ENCODE measurements at regions not wholly inside any gene's neighbourhood (a gene's known extent, or its start where the extent isn't known, plus 50 kb on each side); places are given as distances from the start of the nearest gene placed in this dataset.
"Not testable (repeated sequence)": the region's sequence is repeated elsewhere in the genome, so short reads cannot be mapped to it uniquely, and the experiment has no call there.

- H3K9me2 ChIP-seq (replicated peaks; ENCODE audit: insufficient read depth) = no peaks in the 10 kb centered on the region
- H3K79me2 ChIP-seq = no peaks in the 10 kb centered on the region
- H3K9me3 ChIP-seq (ENCODE audit: low read depth) = peaks cover 22% of the 10 kb centered on the region
- H3K4me2 ChIP-seq = no peak overlapping the region
- H3K27me3 ChIP-seq = no peaks in the 10 kb centered on the region
- H3K4me1 ChIP-seq (ENCODE audit: insufficient read depth) = no peaks in the 10 kb centered on the region
- no peak overlapping the region for H3K4me3 ChIP-seq
- TF ChIP-seq EZH2phosphoT487 (IDR thresholded peaks at IDR 0.05; ENCODE audit: low read depth, severe bottlenecking, unreplicated experiment) (no peak), EZH2 (IDR thresholded peaks at IDR 0.05; ENCODE audit: borderline replicate concordance) (no peak)
- TF ChIP-seq, protein P1, sequence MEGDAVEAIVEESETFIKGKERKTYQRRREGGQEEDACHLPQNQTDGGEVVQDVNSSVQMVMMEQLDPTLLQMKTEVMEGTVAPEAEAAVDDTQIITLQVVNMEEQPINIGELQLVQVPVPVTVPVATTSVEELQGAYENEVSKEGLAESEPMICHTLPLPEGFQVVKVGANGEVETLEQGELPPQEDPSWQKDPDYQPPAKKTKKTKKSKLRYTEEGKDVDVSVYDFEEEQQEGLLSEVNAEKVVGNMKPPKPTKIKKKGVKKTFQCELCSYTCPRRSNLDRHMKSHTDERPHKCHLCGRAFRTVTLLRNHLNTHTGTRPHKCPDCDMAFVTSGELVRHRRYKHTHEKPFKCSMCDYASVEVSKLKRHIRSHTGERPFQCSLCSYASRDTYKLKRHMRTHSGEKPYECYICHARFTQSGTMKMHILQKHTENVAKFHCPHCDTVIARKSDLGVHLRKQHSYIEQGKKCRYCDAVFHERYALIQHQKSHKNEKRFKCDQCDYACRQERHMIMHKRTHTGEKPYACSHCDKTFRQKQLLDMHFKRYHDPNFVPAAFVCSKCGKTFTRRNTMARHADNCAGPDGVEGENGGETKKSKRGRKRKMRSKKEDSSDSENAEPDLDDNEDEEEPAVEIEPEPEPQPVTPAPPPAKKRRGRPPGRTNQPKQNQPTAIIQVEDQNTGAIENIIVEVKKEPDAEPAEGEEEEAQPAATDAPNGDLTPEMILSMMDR (IDR thresholded peaks at IDR 0.05; ENCODE audit: poor library complexity) = no peak
- 25% methylated on average over 4 of the region's 4 CpGs for WGBS (ENCODE audit: low lambda C conversion rate, missing lambda C conversion rate)
- no peak overlapping the region for H3K27ac ChIP-seq
- H4K20me1 ChIP-seq (ENCODE audit: insufficient read depth, poor library complexity, severe bottlenecking) = no peaks in the 10 kb centered on the region
- no peaks in the 10 kb centered on the region for H3K36me3 ChIP-seq (replicated peaks; ENCODE audit: insufficient read depth, low read depth)
- no peak overlapping the region for H2AFZ ChIP-seq
- DNase-seq (ENCODE audit: low spot score) = no peak
Measured at GRCh38 chr21:8998946-8999681, 1522.3 kb upstream of the TPTE start.

DNA sequence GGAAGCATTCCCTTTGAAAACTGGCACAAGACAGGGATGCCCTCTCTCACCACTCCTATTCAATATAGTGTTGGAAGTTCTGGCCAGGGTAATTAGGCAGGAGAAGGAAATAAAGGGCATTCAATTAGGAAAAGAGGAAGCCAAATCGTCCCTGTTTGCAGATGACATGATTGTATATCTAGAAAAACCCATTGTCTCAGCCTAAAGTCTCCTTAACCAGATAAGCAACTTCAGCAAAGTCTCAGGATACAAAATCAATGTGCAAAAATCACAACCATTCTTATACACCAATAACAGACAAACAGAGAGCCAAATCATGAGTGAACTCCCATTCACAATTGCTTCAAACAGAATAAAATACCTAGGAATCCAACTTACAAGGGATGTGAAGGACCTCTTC is 1521.3 kb upstream of the TPTE start:
- not testable (repeated sequence) for H3K79me2 ChIP-seq; H3K4me3 ChIP-seq; H3K27me3 ChIP-seq; H3K9me2 ChIP-seq (replicated peaks; ENCODE audit: insufficient read depth); H3K4me2 ChIP-seq; H2AFZ ChIP-seq; DNase-seq (ENCODE audit: low spot score); H4K20me1 ChIP-seq (ENCODE audit: insufficient read depth, poor library complexity, severe bottlenecking); H3K4me1 ChIP-seq (ENCODE audit: insufficient read depth); H3K36me3 ChIP-seq (replicated peaks; ENCODE audit: insufficient read depth, low read depth); H3K27ac ChIP-seq
- peaks cover 18% of the 10 kb centered on the region for H3K9me3 ChIP-seq (ENCODE audit: low read depth)
- WGBS (ENCODE audit: low lambda C conversion rate, missing lambda C conversion rate) = 5% methylated on average over 1 of the region's 1 CpG

DNA sequence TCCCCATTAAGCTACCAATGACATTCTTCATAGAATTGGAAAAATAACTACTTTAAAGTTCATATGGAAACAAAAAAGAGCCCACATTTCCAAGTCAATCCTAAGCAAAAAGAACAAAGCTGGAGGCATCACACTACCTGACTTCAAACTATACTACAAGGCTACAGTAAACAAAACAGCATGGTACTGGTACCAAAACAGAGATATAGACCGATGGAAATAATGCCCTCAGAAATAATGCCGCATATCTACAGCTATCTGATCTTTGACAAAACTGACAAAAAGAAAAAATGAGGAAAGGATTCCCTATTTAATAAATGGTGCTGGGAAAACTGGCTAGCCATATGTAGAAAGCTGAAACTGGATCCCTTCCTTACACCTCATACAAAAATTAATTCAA is 1520.7 kb upstream of the TPTE start:
- not testable (repeated sequence) for H3K79me2 ChIP-seq; H3K27ac ChIP-seq; H3K4me3 ChIP-seq; DNase-seq (ENCODE audit: low spot score); H3K27me3 ChIP-seq; H3K36me3 ChIP-seq (replicated peaks; ENCODE audit: insufficient read depth, low read depth); H4K20me1 ChIP-seq (ENCODE audit: insufficient read depth, poor library complexity, severe bottlenecking); H3K4me2 ChIP-seq; H2AFZ ChIP-seq; H3K9me2 ChIP-seq (replicated peaks; ENCODE audit: insufficient read depth); H3K4me1 ChIP-seq (ENCODE audit: insufficient read depth)
- peaks cover 18% of the 10 kb centered on the region for H3K9me3 ChIP-seq (ENCODE audit: low read depth)
- WGBS (ENCODE audit: low lambda C conversion rate, missing lambda C conversion rate) = 61% methylated on average over 2 of the region's 2 CpGs

DNA sequence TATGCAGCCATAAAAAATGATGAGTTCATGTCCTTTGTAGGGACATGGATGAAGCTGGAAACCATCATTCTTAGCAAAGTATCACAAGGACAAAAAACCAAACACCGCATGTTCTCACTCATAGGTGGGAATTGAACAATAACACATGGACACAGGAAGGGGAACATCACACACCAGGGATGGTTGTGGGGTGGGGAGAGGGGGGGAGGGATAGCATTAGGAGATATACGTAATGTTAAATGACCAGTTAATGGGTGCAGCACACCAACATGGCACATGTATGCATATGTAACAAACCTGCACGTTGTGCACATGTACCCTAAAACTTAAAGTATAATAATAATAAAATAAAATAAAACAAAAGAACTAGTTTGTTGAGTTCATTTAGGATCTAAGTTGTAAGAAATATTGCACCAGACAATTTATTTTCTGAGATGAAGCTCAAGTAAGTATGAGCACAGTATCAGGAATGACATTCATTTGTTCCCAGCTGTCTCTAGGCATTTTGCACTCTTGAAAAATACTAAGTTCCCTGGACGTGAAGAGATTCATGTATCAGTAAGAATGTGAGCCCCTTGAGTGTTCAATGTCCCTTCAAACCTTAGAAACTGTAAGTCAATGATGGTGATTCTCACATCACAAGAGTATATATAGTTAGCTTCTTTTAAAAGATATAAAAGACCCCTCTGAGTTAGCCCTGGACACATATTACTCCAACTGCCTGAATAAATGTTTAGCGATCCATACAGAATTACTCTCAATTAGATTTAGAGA is 1519.3 kb upstream of the TPTE start:
- H4K20me1 ChIP-seq (ENCODE audit: insufficient read depth, poor library complexity, severe bottlenecking); H3K36me3 ChIP-seq (replicated peaks; ENCODE audit: insufficient read depth, low read depth); H2AFZ ChIP-seq; DNase-seq (ENCODE audit: low spot score); H3K9me2 ChIP-seq (replicated peaks; ENCODE audit: insufficient read depth); H3K4me1 ChIP-seq (ENCODE audit: insufficient read depth); H3K27ac ChIP-seq; H3K4me3 ChIP-seq; H3K4me2 ChIP-seq; H3K79me2 ChIP-seq; H3K27me3 ChIP-seq: not testable (repeated sequence)
- 49% methylated on average over 5 of the region's 5 CpGs for WGBS (ENCODE audit: low lambda C conversion rate, missing lambda C conversion rate)
- H3K9me3 ChIP-seq (ENCODE audit: low read depth) = peaks cover 18% of the 10 kb centered on the region

GRCh38 chr21:9003909-9004814 is 1517.2 kb upstream of the TPTE start:
- not testable (repeated sequence) for H3K27ac ChIP-seq; H3K4me1 ChIP-seq (ENCODE audit: insufficient read depth); H3K9me2 ChIP-seq (replicated peaks; ENCODE audit: insufficient read depth); H4K20me1 ChIP-seq (ENCODE audit: insufficient read depth, poor library complexity, severe bottlenecking); H3K4me2 ChIP-seq; H2AFZ ChIP-seq; H3K79me2 ChIP-seq; DNase-seq (ENCODE audit: low spot score); H3K36me3 ChIP-seq (replicated peaks; ENCODE audit: insufficient read depth, low read depth); H3K4me3 ChIP-seq; H3K27me3 ChIP-seq
- 49% methylated on average over 7 of the region's 7 CpGs for WGBS (ENCODE audit: low lambda C conversion rate, missing lambda C conversion rate)
- peaks cover 15% of the 10 kb centered on the region for H3K9me3 ChIP-seq (ENCODE audit: low read depth)

GRCh38 chr21:9004815-9005518 is 1516.4 kb upstream of the TPTE start:
- not testable (repeated sequence) for H3K79me2 ChIP-seq; DNase-seq (ENCODE audit: low spot score); H3K36me3 ChIP-seq (replicated peaks; ENCODE audit: insufficient read depth, low read depth); H3K27ac ChIP-seq; H2AFZ ChIP-seq; H3K4me3 ChIP-seq; H4K20me1 ChIP-seq (ENCODE audit: insufficient read depth, poor library complexity, severe bottlenecking); H3K4me1 ChIP-seq (ENCODE audit: insufficient read depth); H3K9me3 ChIP-seq (ENCODE audit: low read depth); H3K4me2 ChIP-seq; H3K27me3 ChIP-seq; H3K9me2 ChIP-seq (replicated peaks; ENCODE audit: insufficient read depth)
- 63% methylated on average over 3 of the region's 3 CpGs for WGBS (ENCODE audit: low lambda C conversion rate, missing lambda C conversion rate)

- not testable (repeated sequence) for H3K4me2 ChIP-seq; H3K4me3 ChIP-seq; DNase-seq (ENCODE audit: low spot score); H3K9me3 ChIP-seq (ENCODE audit: low read depth); H3K79me2 ChIP-seq; H3K36me3 ChIP-seq (replicated peaks; ENCODE audit: insufficient read depth, low read depth); H4K20me1 ChIP-seq (ENCODE audit: insufficient read depth, poor library complexity, severe bottlenecking); H3K4me1 ChIP-seq (ENCODE audit: insufficient read depth); H3K27ac ChIP-seq; H3K27me3 ChIP-seq; H3K9me2 ChIP-seq (replicated peaks; ENCODE audit: insufficient read depth); H2AFZ ChIP-seq
- 51% methylated on average over 1 of the region's 1 CpG for WGBS (ENCODE audit: low lambda C conversion rate, missing lambda C conversion rate)
Measured at GRCh38 chr21:9005671-9006070, 1515.7 kb upstream of the TPTE start.
